Activated CD8-positive, alpha-beta memory T cell treated with anti-CD3 and anti-CD28 coated beads, Interleukin-2, amount 50 U/mL, for 1 hour (primary cell): ENCODE measurements at regions not wholly inside any gene's neighbourhood (a gene's known extent, or its start where the extent isn't known, plus 50 kb on each side); places are given as distances from the start of the nearest gene placed in this dataset.
"Not testable (repeated sequence)": the region's sequence is repeated elsewhere in the genome, so short reads cannot be mapped to it uniquely, and the experiment has no call there.

Experiments
- DNase-seq: peaks from one replicate; pipeline ENCODE4 v3.0.0-alpha.2; 2020; ENCODE audit errors: extremely low read depth

DNA sequence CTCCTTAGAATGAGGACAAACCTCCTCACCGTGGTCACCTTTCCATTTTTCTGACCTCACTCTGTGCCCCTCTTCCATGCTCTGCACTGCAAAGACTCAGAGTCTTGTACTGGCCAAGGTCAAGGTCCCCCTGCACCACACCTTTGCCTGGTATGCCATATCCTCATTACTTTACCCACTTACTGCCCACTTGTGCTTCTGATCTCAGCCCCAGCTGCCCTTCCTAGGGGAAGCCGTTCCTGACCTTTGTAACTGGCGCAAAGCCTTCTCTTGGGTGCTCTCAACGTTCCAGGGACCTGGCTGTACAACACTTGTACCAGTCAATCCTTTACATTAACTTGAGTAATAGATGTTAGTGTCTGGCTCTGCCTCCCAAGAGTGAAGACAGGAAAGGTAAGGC lies 256.0 kb downstream of the SV2B start:
- DNase-seq: no peak

DNA sequence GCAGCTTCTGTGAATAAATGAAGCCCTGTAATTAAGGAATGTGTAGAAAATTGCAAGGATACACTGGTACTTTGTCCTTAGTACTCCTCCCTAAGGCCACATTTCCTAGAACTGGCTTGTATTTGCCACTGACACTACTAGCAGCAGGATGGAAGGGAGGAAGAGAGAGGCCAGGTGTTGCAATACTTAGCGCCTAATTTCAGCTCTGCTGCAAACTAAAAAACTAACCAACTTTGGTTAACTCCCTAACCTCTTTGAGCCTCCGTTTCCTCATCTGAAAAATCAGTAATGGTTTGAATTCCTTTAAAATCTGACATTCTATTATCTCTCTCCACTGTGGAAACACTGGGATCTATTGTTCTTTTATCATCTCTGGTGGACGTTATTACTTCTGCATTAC lies 257.0 kb downstream of the SV2B start:
- DNase-seq: no peak

DNA sequence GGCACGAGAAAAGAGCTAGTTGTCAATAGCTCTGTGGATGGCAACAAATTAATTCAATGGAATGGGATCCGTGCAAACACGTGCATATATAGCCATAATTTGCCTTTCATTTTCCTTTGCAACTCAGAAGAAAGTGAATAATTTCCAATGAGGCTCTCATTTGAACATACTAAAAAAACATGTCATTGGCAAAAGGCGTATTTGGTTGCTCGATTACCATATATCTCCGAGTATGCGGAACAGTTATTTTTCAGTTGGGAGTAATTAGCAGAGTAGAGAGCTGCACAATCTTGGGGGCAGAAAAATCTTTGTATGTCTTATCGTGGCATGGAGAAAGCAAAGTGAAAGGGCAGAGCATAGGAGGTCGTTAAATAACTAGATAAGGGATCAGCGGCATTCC lies 257.4 kb downstream of the SV2B start:
- no peak for DNase-seq

DNA sequence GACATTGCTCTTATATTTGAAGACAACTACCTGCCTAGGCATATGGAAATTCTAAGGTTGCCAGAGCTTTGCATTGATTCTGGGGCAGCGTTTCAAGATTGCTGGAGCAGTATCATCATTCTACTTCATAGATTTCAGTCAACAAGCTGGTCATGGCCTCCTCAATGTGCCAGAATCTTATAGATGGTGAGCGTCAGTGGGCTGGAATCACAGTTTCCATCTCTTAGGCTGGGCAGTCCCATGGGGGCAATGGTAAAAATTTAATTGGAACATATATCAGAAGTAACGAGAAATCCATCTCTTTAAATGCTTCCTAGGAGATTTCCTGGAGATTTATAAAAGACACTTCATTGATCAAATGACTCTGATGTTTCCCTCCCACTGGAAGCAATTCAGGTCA lies 258.3 kb downstream of the SV2B start:
- DNase-seq: no peak

DNA sequence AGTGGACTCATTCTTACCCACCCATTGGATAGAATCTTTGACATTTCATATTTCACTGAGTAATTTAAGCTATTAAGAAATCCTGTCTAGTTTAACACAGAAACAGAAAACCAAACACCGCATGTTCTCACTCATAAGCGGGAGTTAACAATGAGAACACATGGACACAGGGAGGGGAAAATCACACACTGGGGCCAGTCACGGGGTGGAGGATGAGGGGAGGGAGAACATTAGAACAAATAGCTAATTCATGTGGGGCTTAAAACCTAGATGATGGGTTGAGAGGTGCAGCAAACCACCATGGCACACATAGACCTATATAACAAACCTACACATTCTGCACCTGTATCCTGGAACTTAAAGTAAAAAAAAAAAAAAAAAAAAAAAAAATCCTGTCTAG lies 261.6 kb downstream of the SV2B start:
- not testable (repeated sequence) for DNase-seq

DNA sequence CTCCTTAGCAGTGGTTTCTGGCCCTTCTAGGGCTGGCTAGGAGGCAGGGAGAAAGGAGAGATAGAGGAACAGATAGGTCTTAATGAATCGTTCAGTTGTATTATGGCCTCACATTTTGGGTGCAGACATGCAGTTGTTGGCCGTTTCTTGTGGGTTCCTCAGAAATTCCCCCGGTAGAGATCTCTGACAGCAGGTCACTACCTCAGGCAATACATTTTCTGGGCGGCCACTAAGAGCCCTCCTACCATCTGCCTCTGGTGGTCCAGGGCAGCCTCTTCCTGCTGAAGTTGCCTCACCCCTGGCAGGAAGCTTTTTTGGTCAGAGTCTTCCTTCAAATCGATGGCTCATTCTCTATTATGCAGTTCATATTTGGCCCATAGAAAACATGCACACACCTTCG lies 266.1 kb downstream of the SV2B start:
- DNase-seq: no peak

DNA sequence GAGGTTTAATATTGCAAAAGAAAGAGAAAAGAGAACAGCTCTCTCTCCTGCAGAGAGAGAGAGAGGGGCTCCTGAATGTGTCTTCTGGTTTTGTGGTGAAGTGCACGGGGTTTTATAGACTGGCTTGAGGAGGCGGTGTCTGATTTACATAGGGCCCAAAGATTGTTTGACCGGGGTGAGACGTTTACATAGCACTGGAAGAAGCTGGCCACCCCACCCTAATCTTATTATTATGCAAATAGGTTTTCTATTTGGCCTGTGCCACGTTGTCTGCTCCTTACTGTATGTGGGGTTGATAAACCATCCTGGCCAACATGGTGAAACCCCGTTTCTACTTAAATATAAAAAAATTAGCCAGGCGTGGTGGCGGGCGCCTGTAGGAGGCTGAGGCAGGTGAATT lies 268.6 kb downstream of the SV2B start:
- DNase-seq: no peak

DNA sequence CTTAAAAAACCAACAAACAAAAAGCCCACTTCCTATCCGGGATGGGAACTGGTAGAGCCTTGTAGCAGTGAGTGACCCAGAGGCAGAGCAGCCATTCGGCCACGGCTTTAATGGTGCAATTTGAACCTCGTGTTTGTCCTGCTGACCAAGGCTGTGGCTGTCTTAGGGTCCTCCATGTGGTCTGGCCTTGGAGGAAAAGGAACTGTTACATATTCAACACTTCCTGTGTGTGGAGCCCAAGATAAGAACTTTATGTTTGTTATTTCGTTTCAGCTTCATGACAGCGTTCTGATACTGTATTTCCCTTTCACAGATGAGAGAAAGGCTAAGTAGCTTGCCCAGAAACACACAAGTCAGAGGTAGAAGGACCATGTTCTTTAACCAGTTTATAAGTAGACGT lies 269.8 kb downstream of the SV2B start:
- no peak for DNase-seq

DNA sequence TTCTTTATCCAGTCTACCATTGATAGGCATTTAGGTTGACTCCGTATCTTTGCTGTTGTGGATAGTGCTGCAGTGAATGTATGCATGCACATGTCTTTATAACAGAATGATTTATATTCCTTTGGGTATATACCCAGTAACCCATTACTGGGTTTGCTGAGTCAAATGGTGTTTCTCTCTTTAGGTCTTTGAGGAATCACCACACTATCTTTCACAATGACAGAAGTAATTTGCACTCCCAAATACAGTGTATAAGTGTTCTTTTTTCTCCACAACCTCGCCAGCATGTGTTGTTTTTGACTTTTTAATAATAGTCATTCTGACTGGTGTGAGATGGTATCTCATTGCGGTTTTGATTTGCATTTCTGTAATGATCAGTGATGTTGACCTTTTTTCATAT lies 271.3 kb downstream of the SV2B start:
- DNase-seq: not testable (repeated sequence)

DNA sequence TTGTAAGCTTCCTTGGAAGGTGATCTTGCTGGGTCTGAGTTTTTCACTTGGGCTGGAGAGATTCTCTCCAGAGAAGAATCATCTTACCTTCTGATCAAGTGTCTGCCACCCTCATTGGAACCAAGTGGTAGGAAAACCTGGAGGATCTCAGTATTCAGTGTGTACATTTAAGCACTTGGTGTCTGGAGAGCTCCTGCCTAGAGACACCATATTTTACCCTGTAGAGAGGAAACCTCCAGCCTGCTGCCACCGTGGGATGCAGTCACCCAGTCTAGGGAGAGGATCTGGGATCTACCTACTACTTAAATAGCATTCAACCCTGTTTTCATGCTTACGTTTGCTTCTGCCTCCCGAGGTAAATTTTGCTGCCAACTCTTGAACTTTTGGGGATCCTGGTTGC lies 274.3 kb downstream of the SV2B start:
- no peak for DNase-seq

DNA sequence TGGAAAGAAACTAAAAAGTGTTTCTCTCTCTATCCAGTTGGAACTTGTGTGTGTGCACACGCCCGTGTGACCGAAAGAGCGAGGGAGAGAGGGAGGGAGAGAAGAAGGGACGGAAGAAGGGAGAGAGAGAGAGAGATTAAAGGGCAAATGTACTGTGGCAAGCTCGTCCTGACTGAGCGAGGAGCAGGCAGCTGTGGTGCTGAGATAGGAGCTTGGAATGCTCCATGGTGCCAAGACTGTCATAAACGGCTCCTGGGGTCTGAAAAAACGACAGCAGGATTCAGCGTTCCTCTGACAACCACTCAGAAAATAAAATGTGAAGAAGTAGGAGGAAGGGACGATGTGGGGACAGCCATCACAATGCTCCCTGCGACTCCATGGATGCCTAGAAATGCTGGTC lies 276.0 kb downstream of the SV2B start:
- DNase-seq: no peak

DNA sequence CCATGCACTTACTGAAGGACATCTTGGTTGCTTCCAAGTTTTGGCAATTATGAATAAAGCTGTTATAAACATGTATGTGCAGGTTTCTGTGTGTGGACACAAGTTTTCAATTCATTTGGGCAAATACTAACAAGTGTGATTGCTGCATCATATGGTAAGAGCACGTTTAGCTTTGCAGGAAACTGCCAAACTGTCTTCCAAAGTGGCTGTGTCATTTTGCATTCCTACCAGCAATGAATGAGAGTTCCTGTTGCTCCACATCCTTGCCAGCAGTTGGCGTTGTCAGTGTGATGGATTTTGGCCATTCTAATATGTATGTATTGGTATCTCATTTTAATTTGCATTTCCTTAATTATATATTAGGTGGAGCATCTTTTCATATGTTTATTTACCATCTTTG lies 280.1 kb downstream of the SV2B start:
- no peak for DNase-seq

DNA sequence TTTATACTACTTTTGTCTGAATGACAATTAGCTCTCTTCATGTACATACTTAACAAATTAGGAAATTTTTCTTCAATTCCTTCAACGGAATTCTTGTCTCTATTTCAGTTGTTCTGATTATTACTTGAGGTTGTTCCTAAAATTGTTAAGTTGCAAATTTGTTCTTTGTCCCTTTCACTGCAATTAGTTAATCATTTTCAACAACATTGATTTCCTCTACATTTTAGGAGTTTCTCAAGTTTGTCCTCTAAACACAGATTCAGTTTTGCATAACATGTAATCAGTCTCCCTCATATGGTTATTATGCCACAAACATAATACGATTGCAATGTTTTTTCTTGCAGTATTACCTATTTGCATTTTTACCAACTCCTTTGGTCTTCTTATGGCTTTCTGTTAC lies 283.5 kb downstream of the SV2B start:
- DNase-seq: no peak

DNA sequence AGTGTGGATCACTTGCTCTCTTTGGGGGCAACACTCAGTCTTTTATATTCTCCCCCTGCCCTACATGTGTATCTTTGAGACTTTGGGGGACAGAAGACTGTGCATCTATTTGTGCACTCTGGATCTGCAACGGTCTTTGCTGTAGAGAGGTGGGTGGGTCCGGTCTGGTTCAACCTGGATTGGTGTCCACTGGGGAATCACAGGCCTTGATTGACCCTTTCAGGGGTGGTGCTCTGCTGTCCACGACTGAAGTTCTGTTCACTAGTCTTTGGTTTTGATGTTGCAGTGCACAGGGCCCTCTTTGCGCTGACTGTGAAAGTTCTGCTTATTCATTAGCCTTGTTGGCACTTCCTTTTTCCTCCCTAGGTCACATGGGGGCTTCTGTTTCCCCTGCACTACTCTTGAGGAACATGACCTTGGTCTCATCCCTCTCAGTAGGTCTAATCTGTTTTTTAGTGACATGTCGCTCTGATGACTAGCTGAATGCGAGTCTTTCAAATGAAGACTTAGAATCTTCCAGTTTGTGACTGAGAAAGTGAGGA lies 284.2 kb downstream of the SV2B start:
- no peak for DNase-seq

DNA sequence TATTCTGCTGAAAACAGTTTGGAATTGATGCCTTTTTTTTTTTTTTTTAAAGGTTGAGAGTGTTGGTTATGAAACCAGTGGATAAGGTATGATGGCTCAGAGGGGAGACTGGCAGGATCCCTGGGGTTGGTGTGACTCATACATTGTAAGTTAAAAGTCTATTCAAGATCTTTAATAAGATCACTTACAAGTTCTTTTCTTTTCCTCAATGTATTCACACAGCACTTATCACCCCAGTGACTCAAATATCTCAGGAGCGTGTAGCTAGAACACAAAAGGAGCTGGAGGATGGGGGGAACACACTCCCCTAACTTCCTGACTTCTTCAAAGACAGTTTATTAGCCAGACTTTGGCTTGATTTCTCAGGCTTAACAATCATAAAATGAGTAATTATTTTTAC lies 285.3 kb downstream of the SV2B start:
- no peak for DNase-seq

DNA sequence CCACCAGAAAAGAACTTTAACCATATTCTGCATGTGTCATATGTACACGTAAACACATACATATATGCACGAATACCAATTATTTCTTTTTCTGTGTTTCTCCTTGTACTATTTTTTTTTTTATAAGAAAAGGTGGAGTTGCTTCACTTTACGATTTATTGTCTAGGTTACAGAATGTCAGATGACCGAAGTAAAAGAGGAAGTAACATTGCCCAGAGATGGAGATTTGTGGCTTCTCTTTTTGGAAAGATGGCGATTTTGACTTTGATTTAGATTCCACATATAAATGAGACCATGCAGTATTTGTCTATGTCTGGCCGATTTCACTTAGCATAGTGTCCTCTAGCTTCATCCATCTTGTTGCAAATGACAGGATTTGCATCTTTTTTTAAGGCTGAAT lies 293.1 kb downstream of the SV2B start:
- no peak for DNase-seq

DNA sequence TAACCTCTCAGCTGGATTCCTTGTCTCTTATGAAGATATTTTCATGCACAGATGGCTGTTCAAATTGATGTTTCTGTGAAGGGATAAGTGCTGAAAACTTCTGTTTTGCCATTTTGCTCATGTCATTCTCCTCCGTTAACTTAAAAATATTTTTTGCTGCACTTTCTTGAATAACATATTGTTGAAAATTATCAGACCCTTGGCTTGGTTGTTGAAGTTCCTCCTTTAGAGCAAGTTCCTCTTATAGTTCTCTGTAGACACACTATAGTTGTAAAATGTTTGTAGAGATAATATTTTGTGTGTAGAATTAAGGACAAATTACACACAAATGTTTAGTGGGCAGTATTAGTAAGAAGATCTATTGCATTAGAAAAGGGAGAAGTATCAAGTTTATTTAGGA lies 300.4 kb downstream of the SV2B start:
- DNase-seq: no peak

DNA sequence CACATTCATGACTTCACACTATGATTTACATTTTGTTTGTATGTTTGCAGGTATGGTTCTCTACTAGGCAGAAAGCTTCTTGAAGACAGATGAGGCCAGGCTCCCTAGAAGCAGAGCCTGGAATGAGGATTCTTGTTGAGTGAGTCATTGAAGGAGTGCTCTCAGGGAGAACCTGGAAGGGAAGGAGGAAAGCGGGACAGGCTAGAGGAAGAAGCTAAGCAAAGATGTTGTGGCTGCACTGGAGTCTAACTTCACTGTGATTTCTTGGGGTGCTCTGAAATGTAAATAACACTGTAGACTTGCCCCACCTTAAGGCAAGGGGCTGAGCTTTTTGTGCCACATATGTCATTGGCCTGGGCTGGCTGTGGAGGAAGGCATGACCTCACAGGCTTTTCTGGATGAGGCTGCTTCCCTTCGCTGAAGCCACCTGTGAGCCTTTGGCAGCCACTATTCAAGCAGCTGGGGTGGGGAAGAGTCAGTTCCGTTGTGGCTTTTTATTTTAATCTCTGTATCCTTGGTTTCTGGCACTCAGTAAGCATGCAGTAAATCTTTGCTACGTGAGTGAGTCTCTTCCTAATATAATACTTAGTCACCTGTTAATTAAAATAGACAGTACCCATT lies 307.3 kb downstream of the SV2B start:
- no peak for DNase-seq

DNA sequence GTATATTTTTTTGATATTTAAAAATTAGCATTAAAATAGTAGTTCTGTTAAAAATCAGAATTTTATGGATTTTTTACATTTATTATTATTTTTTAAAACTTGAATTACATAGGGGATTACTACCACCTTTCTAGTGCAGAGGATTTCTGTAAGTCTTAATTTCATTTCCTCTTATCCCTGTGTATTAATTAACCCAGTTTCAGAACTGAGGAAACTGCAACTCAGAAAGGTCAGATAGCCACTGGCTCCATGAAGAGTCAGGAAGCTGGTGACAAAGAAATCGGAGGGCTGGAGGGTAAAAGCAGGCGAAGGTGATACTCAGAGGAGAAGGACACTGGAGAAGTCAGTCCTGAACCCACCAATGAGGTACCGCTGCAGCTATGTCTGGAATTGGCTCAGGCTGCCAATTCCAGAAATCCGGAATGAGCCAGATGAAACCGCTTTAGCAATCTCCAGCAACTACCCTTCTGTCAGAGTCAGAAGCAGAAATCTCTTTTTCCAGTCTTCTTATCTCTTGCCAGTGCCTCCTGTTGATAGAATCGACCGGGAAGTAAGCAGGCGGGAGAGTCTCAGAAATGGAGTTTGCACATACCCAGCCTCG lies 308.5 kb downstream of the SV2B start:
- DNase-seq: no peak

DNA sequence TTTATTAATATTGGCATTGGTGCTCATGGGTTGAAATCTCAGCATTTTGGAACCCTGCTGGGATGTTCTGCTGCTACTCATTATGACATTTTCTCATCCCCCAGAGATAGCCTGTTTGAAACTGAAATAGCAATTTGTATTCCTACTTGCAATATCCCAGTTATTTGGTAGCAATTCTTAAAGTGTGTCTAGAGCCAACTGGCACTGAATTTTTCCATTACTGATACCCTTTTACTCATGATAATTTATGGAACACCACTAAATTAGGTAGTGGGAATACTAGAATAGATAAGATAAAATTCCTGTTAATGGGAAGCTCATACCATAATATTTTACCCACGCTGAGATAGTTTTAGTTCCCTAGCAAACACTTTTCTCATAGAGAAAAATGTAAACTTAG lies 309.3 kb downstream of the SV2B start:
- no peak for DNase-seq

DNA sequence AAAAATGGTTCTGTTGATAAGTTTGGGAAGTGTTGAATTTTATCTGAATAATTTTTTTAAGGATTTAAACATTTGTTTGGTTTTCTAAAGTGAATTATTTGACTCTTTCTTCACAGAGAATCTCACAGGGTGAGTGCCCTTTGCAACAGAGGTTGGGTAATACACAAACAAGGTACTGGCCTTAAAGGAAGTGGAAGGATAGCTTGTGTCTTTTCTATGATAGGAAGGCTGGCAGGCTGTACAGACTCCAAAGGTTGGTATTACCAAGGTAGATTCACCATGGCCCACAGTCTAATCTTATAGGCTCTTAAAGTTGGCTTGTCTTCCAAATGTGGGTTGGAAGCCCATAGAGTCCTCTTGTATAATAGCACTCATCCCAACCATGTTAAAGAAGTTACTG lies 311.5 kb downstream of the SV2B start:
- no peak for DNase-seq

DNA sequence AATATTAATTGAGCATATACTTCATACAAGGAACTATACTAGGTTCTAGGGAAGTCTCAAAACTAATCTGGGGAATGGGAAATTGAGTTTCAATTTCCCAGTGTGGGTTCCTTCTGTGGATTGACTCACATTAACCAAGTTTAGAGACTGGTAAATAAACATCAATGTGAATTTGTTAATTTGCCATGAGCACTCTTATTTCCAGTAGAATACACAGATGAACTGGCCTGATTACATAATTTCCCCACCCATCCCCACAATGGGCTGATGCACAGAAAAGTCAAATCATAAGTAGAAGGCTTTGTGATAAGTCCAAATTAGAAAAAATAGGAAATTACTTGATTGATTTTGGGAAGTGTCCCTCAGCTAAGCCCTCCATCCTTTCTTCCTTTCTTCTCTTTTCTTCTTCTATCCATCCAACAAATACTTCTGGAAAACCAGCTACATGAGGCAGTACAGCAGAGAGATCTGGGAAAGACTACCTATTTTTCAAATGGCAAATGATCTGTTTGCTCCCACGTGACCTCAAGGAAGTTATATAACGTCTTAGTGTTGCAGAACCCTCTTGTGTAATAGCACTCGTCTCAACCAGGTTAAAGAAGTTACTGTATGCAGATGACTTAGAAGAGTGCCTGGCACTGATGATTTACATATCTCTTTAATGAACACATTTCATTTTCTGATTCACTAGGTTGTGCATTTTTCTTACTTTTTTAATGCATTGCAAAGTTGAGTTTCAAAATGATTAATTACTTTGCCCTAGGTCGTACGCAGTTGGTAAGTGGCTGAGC lies 312.3 kb downstream of the SV2B start:
- no peak for DNase-seq

DNA sequence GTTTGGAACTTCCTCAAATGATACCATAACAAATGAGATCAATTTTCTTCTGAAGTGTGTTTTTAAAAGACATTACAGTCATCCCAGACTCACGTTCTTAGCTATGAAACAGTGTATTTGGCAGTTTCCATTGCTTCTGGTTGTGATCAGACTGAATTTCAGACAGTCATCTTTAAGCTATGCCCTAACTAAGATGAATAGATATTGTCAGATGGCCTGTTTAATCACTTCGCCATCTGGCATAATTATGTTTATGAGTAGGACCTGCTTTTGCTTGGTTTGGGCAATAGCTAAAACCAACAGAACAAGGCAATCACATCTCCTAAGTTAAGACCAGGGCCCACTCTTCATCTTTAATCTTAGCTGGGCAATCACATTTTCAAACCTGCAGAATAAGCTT lies 313.1 kb downstream of the SV2B start:
- DNase-seq: no peak
